ENCODE measurements at regions not wholly inside any gene's neighbourhood (a gene's known extent, or its start where the extent isn't known, plus 50 kb on each side); places are given as distances from the start of the nearest gene placed in this dataset.
"Not testable (repeated sequence)": the region's sequence is repeated elsewhere in the genome, so short reads cannot be mapped to it uniquely, and the experiment has no call there.

DNA sequence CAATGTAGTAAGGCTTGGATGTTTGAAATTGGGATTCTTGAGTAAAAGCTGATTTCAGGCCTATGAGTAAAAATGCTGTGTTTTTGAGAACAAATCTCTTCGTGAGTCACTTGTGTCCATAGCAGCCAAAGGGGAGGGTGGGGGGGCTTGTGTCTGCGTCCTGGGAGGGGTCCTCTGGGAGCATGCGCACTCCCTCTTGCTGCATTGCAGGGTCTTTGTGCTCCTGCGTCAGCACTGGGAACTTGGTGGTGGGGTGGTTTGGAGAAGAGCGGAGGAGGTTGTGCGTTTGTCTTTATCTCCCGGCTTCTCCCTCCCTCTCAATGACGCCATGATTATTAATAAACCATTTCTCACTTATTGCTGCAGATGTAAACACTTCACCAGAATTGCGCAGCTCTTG, 75.9 kb upstream of the NDN start:
- DNase-seq (ENCODE audit: low read depth), result no peak
- no peak overlapping the region for H3K4me3 ChIP-seq (ENCODE audit: low read depth, low read length)
- TF ChIP-seq, protein P1, sequence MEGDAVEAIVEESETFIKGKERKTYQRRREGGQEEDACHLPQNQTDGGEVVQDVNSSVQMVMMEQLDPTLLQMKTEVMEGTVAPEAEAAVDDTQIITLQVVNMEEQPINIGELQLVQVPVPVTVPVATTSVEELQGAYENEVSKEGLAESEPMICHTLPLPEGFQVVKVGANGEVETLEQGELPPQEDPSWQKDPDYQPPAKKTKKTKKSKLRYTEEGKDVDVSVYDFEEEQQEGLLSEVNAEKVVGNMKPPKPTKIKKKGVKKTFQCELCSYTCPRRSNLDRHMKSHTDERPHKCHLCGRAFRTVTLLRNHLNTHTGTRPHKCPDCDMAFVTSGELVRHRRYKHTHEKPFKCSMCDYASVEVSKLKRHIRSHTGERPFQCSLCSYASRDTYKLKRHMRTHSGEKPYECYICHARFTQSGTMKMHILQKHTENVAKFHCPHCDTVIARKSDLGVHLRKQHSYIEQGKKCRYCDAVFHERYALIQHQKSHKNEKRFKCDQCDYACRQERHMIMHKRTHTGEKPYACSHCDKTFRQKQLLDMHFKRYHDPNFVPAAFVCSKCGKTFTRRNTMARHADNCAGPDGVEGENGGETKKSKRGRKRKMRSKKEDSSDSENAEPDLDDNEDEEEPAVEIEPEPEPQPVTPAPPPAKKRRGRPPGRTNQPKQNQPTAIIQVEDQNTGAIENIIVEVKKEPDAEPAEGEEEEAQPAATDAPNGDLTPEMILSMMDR (IDR thresholded peaks at IDR 0.05; ENCODE audit: insufficient read depth, low read depth, low read length), result no peak

GRCh38 chr15:23764306-23764705, 77.2 kb upstream of the NDN start:
- DNase-seq (ENCODE audit: low read depth), result no peak
- TF ChIP-seq, protein P1 (IDR thresholded peaks at IDR 0.05; ENCODE audit: insufficient read depth, low read depth, low read length), result no peak
- H3K4me3 ChIP-seq (ENCODE audit: low read depth, low read length), result no peak overlapping the region

- no peak for DNase-seq (ENCODE audit: low read depth)
- no peak overlapping the region for H3K4me3 ChIP-seq (ENCODE audit: low read depth, low read length)
- TF ChIP-seq, protein P1 (IDR thresholded peaks at IDR 0.05; ENCODE audit: insufficient read depth, low read depth, low read length), result no peak
Observed at GRCh38 chr15:23764716-23765115, 77.6 kb upstream of the NDN start.

GRCh38 chr15:23766779-23767178, 79.7 kb upstream of the NDN start:
- not testable (repeated sequence) for H3K4me3 ChIP-seq (ENCODE audit: low read depth, low read length); DNase-seq (ENCODE audit: low read depth)

- no peak for DNase-seq (ENCODE audit: low read depth)
- TF ChIP-seq, protein P1 (IDR thresholded peaks at IDR 0.05; ENCODE audit: insufficient read depth, low read depth, low read length), result no peak
Observed at GRCh38 chr15:23773093-23773492, 86.0 kb upstream of the NDN start.

DNA sequence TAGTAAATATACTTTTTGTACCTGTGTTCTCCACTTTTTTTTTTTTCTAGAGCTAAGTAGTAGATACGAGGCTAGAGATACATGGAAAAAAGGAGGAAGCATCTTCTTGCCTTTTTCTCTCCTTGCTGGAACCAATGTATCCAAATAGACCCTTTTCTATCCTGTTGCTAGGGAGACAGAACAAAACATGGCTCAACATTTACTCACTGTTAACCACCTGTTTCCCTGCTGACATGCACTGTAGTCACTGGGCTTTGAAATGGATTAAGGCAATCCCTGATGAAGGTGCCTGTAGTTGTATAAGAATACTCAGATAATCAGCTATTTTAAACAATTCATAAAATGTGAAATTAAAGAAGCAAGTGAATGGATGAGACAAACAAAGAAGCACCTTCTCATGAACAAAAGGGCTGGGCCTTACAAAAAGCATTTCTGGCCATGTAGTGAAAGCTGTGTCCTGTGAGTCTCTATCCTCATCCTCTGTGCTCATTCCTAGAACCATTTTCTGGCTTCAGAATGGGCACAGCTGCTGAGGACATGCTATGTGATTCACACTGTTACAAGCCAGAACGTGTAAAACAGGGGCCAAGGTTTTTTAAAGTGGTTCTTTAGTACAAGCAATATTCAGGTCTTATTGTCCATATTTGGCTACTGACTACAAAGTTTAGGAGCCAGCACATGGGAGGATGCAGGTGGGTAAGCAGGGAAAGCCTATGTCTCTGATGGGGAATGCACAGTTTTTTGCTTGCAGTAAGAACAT, 100.4 kb upstream of the NDN start:
- no peak overlapping the region for H3K4me3 ChIP-seq (ENCODE audit: low read depth, low read length)
- no peak for DNase-seq (ENCODE audit: low read depth)
- TF ChIP-seq, protein P1 (IDR thresholded peaks at IDR 0.05; ENCODE audit: insufficient read depth, low read depth, low read length), result no peak

More at GRCh38 chr15:23773093-23773492, 86.0 kb upstream of the NDN start:
- no peak overlapping the region for H3K4me3 ChIP-seq (ENCODE audit: low read depth, low read length)

- TF ChIP-seq, protein P1 (IDR thresholded peaks at IDR 0.05; ENCODE audit: insufficient read depth, low read depth, low read length), result no peak
- DNase-seq (ENCODE audit: low read depth), result no peak
- H3K4me3 ChIP-seq (ENCODE audit: low read depth, low read length), result no peak overlapping the region
Observed at GRCh38 chr15:23793191-23793680, 106.1 kb upstream of the NDN start.

All from fibroblast of villous mesenchyme (primary cell).